HL-60 (cell line): ENCODE measurements at regions not wholly inside any gene's neighbourhood (a gene's known extent, or its start where the extent isn't known, plus 50 kb on each side); places are given as distances from the start of the nearest gene placed in this dataset.

ENCODE experiments used
- DNase-seq, 2 experiments: peaks; one replicate each; pipeline ENCODE4 v3.0.0-alpha.2; 2010 to 2020; ENCODE audit warnings: low read depth in 1 of 2, low spot score in 1 of 2
- H3K27ac ChIP-seq: fragments of 250-450 bp; sonication (Bioruptor Pico); replicated peaks from 2 replicates; pipeline ENCODE4 v1.5.1; 2020; ENCODE audit warnings: mild to moderate bottlenecking, moderate library complexity
- H3K27me3 ChIP-seq: fragments of 250-450 bp; sonication (Bioruptor Pico); 2 replicates; pipeline ENCODE4 v1.5.1; 2021; ENCODE audit warnings: mild to moderate bottlenecking, moderate library complexity; ENCODE audit not compliant: insufficient read depth, poor library complexity, severe bottlenecking
- H3K4me3 ChIP-seq: replicated peaks from 2 replicates; pipeline ENCODE4 v1.5.1; 2011; ENCODE audit warnings: mild to moderate bottlenecking, control low read depth, low read length; ENCODE audit not compliant: insufficient read depth
- GABPA ChIP-seq: IDR thresholded peaks from 2 replicates; pipeline ENCODE4 v1.6.1; 2012; ENCODE audit warnings: low read depth
- POLR2AphosphoS5 ChIP-seq: IDR thresholded peaks from 2 replicates; pipeline ENCODE4 v1.6.1; 2012; ENCODE audit warnings: low read depth
- SPI1 ChIP-seq: IDR thresholded peaks from 2 replicates; pipeline ENCODE4 v1.6.1; 2012; ENCODE audit warnings: low read depth, mild to moderate bottlenecking, borderline replicate concordance
- TF ChIP-seq, protein P1 (sequence below): IDR thresholded peaks from one replicate; pipeline ENCODE4 v1.5.1; 2011; ENCODE audit warnings: low read length, control low read depth, inconsistent platforms; ENCODE audit not compliant: insufficient read depth
- TF ChIP-seq, protein P2 (sequence below): IDR thresholded peaks from 2 replicates; pipeline ENCODE4 v1.6.1; 2012; ENCODE audit warnings: low read depth; ENCODE audit not compliant: insufficient replicate concordance

DNA sequence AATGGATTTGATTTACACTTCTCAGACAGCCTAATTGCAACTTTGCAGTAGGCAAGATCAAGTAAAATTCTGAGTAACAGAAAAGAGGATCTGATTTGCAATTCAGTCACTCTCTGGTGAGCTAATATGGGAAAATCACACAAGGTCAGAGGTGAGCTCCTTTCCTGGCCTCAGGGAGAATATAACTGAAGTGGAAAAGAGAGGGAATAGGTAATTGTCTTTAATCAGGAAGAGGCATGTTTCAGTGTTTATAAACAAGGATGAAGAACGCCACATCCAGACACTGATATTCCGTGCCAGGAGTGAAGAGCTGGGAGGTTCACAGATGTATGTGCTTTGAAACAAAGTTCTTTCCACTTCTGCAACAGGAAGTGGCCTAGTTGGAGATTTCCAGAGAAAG is 127.1 kb downstream of the ETAA1 start:
- Histone ChIP-seq H3K27ac (no peak overlapping the region), H3K4me3 (no peak overlapping the region), H3K27me3 (no peaks in the 10 kb centered on the region)
- TF ChIP-seq, protein P1, sequence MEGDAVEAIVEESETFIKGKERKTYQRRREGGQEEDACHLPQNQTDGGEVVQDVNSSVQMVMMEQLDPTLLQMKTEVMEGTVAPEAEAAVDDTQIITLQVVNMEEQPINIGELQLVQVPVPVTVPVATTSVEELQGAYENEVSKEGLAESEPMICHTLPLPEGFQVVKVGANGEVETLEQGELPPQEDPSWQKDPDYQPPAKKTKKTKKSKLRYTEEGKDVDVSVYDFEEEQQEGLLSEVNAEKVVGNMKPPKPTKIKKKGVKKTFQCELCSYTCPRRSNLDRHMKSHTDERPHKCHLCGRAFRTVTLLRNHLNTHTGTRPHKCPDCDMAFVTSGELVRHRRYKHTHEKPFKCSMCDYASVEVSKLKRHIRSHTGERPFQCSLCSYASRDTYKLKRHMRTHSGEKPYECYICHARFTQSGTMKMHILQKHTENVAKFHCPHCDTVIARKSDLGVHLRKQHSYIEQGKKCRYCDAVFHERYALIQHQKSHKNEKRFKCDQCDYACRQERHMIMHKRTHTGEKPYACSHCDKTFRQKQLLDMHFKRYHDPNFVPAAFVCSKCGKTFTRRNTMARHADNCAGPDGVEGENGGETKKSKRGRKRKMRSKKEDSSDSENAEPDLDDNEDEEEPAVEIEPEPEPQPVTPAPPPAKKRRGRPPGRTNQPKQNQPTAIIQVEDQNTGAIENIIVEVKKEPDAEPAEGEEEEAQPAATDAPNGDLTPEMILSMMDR = no peak
- no peak for TF ChIP-seq SPI1
- no peak for TF ChIP-seq GABPA
- TF ChIP-seq, protein P2, sequence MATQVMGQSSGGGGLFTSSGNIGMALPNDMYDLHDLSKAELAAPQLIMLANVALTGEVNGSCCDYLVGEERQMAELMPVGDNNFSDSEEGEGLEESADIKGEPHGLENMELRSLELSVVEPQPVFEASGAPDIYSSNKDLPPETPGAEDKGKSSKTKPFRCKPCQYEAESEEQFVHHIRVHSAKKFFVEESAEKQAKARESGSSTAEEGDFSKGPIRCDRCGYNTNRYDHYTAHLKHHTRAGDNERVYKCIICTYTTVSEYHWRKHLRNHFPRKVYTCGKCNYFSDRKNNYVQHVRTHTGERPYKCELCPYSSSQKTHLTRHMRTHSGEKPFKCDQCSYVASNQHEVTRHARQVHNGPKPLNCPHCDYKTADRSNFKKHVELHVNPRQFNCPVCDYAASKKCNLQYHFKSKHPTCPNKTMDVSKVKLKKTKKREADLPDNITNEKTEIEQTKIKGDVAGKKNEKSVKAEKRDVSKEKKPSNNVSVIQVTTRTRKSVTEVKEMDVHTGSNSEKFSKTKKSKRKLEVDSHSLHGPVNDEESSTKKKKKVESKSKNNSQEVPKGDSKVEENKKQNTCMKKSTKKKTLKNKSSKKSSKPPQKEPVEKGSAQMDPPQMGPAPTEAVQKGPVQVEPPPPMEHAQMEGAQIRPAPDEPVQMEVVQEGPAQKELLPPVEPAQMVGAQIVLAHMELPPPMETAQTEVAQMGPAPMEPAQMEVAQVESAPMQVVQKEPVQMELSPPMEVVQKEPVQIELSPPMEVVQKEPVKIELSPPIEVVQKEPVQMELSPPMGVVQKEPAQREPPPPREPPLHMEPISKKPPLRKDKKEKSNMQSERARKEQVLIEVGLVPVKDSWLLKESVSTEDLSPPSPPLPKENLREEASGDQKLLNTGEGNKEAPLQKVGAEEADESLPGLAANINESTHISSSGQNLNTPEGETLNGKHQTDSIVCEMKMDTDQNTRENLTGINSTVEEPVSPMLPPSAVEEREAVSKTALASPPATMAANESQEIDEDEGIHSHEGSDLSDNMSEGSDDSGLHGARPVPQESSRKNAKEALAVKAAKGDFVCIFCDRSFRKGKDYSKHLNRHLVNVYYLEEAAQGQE = no peak
- no peak for TF ChIP-seq POLR2AphosphoS5
- no peak for DNase-seq

GRCh38 chr2:67524777-67525176 is 127.6 kb downstream of the ETAA1 start:
- TF ChIP-seq, protein P2 = no peak
- Histone ChIP-seq H3K4me3 (no peak overlapping the region), H3K27ac (no peak overlapping the region), H3K27me3 (no peaks in the 10 kb centered on the region)
- DNase-seq = no peak

- no peak for DNase-seq
- H3K27ac ChIP-seq = no peak overlapping the region
- H3K4me3 ChIP-seq = no peak overlapping the region
- H3K27me3 ChIP-seq = no peaks in the 10 kb centered on the region
- no peak for TF ChIP-seq POLR2AphosphoS5
- no peak for TF ChIP-seq GABPA
- TF ChIP-seq, protein P1 = no peak
- no peak for TF ChIP-seq SPI1
- TF ChIP-seq, protein P2 = no peak
Observed at GRCh38 chr2:67526283-67526682, 129.2 kb downstream of the ETAA1 start.

GRCh38 chr2:67528320-67528719 is 131.2 kb downstream of the ETAA1 start:
- Histone ChIP-seq H3K27ac (no peak overlapping the region), H3K4me3 (no peak overlapping the region), H3K27me3 (no peaks in the 10 kb centered on the region)
- no peak for DNase-seq
- TF ChIP-seq, protein P2 = no peak
- no peak for TF ChIP-seq GABPA
- TF ChIP-seq, protein P1 = no peak
- TF ChIP-seq POLR2AphosphoS5 = no peak
- no peak for TF ChIP-seq SPI1
